GM12873 (cell line): ENCODE measurements at regions not wholly inside any gene's neighbourhood (a gene's known extent, or its start where the extent isn't known, plus 50 kb on each side); places are given as distances from the start of the nearest gene placed in this dataset.

ENCODE experiments used
- TF ChIP-seq, protein P1 (sequence below): IDR thresholded peaks from 2 replicates; pipeline ENCODE4 v1.5.1; 2012; ENCODE audit warnings: low read depth, mild to moderate bottlenecking, moderate library complexity, low read length, control low read depth; ENCODE audit not compliant: insufficient read depth; ENCODE audit errors: missing control alignments

DNA sequence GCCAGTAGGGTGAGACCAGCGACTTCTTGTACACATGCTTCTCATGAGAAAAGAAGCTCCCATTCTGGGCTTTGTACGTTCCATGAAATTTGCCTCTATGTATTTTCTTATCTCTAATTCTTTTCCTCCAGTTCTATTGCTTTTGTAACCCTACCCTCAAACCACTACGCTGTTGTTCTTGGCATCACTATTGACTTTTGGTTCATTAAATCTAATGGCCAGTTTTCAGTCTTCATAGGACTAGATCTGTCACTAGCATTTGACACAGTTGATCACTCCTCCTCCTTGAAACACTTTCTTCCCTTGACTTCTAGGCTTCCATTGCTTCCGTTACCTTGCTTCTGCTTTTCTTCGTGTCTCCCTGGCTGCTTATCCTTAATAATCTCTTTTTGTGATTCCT is 121.7 kb upstream of the GOLGA6L4 start:
- TF ChIP-seq, protein P1, sequence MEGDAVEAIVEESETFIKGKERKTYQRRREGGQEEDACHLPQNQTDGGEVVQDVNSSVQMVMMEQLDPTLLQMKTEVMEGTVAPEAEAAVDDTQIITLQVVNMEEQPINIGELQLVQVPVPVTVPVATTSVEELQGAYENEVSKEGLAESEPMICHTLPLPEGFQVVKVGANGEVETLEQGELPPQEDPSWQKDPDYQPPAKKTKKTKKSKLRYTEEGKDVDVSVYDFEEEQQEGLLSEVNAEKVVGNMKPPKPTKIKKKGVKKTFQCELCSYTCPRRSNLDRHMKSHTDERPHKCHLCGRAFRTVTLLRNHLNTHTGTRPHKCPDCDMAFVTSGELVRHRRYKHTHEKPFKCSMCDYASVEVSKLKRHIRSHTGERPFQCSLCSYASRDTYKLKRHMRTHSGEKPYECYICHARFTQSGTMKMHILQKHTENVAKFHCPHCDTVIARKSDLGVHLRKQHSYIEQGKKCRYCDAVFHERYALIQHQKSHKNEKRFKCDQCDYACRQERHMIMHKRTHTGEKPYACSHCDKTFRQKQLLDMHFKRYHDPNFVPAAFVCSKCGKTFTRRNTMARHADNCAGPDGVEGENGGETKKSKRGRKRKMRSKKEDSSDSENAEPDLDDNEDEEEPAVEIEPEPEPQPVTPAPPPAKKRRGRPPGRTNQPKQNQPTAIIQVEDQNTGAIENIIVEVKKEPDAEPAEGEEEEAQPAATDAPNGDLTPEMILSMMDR: no peak

DNA sequence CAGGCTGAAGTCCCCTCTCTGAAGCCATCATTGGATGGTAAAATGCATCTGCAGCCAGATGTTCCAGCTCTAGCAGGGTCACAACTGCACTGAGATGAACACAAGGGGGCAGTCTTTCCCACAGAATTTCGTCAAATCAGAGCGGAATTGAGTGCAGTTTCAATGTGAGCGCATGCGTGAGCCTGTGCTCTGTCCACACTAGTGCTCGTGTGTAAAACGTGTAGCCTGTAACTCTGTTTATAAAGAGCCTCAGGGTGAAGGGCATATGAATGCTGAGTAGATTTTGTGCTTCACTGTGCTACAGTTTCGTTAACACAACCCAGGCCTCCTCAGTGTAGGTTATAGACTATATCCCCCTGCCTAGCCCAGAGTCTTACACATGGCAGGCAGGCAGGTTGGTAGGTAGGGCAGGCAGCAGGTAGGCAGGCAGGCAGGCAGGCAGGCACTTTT is 92.7 kb upstream of the GOLGA6L4 start:
- TF ChIP-seq, protein P1: peak; percentile 84

DNA sequence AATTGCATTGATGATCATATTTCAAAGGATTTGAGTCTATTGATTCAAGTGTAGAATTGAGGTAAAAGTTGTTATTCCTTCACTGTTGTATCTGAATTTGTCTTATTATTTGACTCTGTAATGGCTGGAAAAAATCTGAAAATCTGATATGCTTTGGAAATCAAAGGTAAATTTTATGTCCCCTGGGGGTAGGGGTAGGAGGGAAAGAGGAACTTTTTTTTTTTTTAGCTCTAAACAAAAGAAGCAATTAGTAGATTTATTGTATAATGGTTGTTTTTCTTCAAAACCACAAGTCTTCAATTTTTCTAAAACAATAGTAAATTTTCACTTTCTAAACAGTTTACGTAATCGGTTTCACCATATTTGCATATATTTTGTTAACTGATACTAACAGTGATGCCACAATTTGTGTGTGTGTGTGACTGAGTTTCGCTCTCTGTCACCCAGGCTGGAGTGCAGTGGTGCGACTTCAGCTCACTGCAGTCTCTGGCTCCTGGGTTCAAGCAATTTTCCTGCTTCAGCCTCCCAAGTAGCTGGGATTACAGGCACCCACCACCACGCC is 91.7 kb upstream of the GOLGA6L4 start:
- TF ChIP-seq, protein P1: no peak

DNA sequence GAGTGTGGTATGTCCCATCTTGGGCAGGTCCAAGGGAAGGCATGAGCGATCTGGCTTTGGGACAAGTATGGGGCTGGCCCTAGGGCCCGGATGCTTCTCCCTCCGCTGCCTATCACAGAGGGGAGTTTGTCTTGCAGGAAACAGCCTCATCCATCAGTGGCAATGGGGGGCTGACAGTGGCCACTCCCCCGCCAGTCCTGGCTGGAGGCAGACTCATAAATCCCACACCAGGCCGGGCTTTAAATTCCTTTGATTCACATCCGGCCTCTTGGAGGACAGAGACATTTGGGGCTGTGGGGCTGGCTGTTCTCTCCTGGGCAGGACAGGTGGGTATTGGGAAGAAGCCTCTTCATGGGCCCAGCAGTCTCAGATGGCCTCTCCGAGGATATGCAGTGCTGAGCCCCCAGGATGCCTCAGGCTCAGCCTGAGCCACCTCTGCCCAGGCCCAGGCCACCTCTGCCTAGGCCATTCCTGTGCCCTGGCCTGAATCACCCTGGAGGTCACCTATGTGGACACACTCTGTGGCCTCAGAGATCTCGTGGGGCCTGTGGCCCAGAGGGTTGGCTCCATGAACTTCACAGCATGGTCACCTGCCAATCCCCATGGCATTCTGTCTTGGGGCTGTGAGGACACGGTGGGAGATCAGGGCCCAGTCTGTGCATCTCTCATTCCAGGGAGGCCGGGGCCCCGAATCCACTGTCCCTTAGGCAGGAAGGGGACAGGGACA is 84.2 kb upstream of the GOLGA6L4 start:
- TF ChIP-seq, protein P1: no peak
